ENCODE measurements at regions not wholly inside any gene's neighbourhood (a gene's known extent, or its start where the extent isn't known, plus 50 kb on each side); places are given as distances from the start of the nearest gene placed in this dataset.
A peak's percentile ranks its signal among the peaks of the same experiment; 100 is the strongest.

DNA sequence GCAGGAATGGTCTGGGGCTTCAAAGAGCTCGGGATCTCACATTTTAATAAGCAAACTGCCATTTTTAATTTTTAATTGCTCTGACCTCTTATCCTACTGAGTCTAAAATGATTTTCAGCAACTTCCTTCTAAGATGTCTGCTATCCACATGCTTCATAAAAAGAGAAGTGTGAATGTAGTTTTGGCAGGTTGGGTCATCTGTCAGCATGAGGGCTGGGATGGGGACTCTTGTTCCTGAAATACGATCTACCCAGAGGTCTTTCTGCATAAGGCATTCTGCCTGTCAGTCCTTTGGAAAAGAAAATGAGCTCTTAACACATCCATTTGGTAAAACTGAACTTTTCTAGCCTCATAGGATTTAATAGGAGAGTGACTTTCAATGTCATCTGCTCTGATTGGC lies 252.8 kb upstream of the APCDD1 start:
- no peak overlapping the region for H3K23ac ChIP-seq (ENCODE audit: insufficient read length, low read depth, low read length)
- no peak overlapping the region for H2AFZ ChIP-seq (ENCODE audit: low read length)
- no peak for DNase-seq
- no peak overlapping the region for H4K8ac ChIP-seq (replicated peaks; ENCODE audit: insufficient read length, low read depth, low read length)
- no peaks in the 10 kb centered on the region for H3K27me3 ChIP-seq (ENCODE audit: insufficient read depth, low read length)
- peaks cover 3% of the 10 kb centered on the region; the same call in 1 of the 2 replicates for H3K4me1 ChIP-seq (ENCODE audit: insufficient read depth, low read length)
- no peaks in the 10 kb centered on the region for H3K79me1 ChIP-seq (ENCODE audit: insufficient read depth, low read depth, low read length, poor library complexity, severe bottlenecking)
- Mint-ChIP-seq H3K27me3 (ENCODE audit: low read depth) (no peaks in the 10 kb centered on the region; the same call in 1 of the 2 replicates), H3K4me3 (peak overlapping the region in 1 of 2 experiments; percentile 1; a peak in 1 of 5 replicates), H3K4me1 (peaks cover 24 to 29% of the 10 kb centered on the region in 2 experiments), H3K27ac (no peak overlapping the region), H3K36me3 (ENCODE audit: insufficient read depth in 1 of 3, low read depth in 3 of 3) (no peaks in the 10 kb centered on the region), H3K9me3 (no peaks in the 10 kb centered on the region; a peak in 1 of 5 replicates)
- no peak overlapping the region for H3K9ac ChIP-seq (ENCODE audit: extremely low read depth, insufficient read length, low read length)
- no peak overlapping the region for H2BK20ac ChIP-seq (ENCODE audit: low read depth, low read length, poor library complexity, severe bottlenecking)
- no peak overlapping the region for H3T11ph ChIP-seq (ENCODE audit: low read length)
- H2BK5ac ChIP-seq (ENCODE audit: insufficient read length, low read length) = no peak overlapping the region
- H4K20me1 ChIP-seq (ENCODE audit: control insufficient read depth, insufficient read depth, insufficient read length) = no peaks in the 10 kb centered on the region
- H3K27ac ChIP-seq (ENCODE audit: insufficient read length, low read depth, low read length) = no peak overlapping the region
- TF ChIP-seq, protein P1, sequence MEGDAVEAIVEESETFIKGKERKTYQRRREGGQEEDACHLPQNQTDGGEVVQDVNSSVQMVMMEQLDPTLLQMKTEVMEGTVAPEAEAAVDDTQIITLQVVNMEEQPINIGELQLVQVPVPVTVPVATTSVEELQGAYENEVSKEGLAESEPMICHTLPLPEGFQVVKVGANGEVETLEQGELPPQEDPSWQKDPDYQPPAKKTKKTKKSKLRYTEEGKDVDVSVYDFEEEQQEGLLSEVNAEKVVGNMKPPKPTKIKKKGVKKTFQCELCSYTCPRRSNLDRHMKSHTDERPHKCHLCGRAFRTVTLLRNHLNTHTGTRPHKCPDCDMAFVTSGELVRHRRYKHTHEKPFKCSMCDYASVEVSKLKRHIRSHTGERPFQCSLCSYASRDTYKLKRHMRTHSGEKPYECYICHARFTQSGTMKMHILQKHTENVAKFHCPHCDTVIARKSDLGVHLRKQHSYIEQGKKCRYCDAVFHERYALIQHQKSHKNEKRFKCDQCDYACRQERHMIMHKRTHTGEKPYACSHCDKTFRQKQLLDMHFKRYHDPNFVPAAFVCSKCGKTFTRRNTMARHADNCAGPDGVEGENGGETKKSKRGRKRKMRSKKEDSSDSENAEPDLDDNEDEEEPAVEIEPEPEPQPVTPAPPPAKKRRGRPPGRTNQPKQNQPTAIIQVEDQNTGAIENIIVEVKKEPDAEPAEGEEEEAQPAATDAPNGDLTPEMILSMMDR (conservative IDR thresholded peaks at IDR 0.05) = no peak
- H2BK15ac ChIP-seq (ENCODE audit: low read depth, low read length) = no peak overlapping the region
- no peak overlapping the region for H2AK5ac ChIP-seq (ENCODE audit: insufficient read length, low read length)
- H3K23me2 ChIP-seq (ENCODE audit: insufficient read length, low read depth, low read length, poor library complexity, severe bottlenecking) = no peaks in the 10 kb centered on the region
- WGBS (ENCODE audit: extremely low coverage, insufficient read length, low lambda C conversion rate) = no CpG with 5 or more reads among the region's 2 CpGs
- H3K4ac ChIP-seq (ENCODE audit: low read depth, low read length) = no peak overlapping the region
- H2BK120ac ChIP-seq (ENCODE audit: low read depth, low read length, poor library complexity, severe bottlenecking) = no peak overlapping the region
- H3K79me2 ChIP-seq (ENCODE audit: insufficient read depth, low read length) = no peaks in the 10 kb centered on the region
- H3K18ac ChIP-seq (ENCODE audit: insufficient read length, low read depth, low read length) = no peak overlapping the region
- no peak overlapping the region for H4K5ac ChIP-seq (ENCODE audit: insufficient read length, low read depth, low read length)
- no peaks in the 10 kb centered on the region for H3K9me3 ChIP-seq (ENCODE audit: control insufficient read depth, low read depth, low read length)
- H3K14ac ChIP-seq (ENCODE audit: insufficient read depth, low read length) = no peak overlapping the region
- no peak overlapping the region for H2BK12ac ChIP-seq (ENCODE audit: insufficient read length, low read depth, low read length)
- no peak overlapping the region for H3K4me2 ChIP-seq (ENCODE audit: insufficient read depth, insufficient read length, low read length)
- no peak overlapping the region for H3K56ac ChIP-seq (ENCODE audit: insufficient read length, low read depth, low read length)
- no peak overlapping the region for H4K91ac ChIP-seq (ENCODE audit: insufficient read length, low read depth, low read length)

All from H9 (cell line).